ENCODE measurements at regions not wholly inside any gene's neighbourhood (a gene's known extent, or its start where the extent isn't known, plus 50 kb on each side); places are given as distances from the start of the nearest gene placed in this dataset.
A peak's percentile ranks its signal among the peaks of the same experiment; 100 is the strongest.
"Not testable (repeated sequence)": the region's sequence is repeated elsewhere in the genome, so short reads cannot be mapped to it uniquely, and the experiment has no call there.

- DNase-seq: no peak
These were observed 196.4 kb downstream of the ANKRD7 start for GRCh38 chr7:118420888-118421287.

DNA sequence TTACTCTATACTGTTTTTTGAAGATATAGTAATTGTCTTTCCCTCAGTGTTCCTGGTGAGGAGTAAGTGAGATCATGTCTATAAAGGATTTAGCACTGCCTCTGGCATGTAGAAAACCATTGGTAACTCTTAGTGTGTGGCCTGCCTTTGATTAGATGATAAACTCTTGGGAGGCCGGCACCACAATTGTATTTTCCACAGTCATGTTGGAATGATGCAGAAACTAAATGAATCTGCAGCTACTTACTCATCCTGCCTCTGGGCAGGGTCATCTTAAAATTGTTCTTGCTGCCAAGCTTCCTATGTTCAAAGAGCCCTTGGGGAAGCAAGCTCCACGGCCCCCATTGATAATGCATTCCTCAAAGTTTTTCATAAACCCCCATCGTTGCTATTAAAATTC is 204.6 kb downstream of the ANKRD7 start:
- no peak for DNase-seq

DNA sequence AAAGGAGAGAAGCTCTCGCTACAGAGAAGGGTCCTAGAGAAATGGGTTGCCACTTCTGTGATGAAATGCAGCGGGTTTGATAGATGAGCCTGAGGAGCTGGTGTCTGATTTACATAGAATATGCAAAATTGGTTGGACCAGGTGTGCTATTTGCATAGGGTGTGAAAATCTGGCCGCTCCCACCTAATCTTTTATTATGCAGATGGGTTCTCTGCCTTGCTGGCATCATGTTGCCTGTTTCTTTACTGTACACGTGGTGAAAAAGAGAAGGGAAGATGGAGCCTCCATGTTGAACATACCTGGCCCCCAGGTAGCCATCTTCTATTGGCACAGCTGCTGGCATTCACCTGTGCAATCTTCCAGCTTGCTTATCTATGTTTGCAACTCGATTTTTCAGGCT is 212.2 kb downstream of the ANKRD7 start:
- DNase-seq: peak; percentile 94

GRCh38 chr7:118449030-118449429 is 224.5 kb downstream of the ANKRD7 start:
- DNase-seq: not testable (repeated sequence)

DNA sequence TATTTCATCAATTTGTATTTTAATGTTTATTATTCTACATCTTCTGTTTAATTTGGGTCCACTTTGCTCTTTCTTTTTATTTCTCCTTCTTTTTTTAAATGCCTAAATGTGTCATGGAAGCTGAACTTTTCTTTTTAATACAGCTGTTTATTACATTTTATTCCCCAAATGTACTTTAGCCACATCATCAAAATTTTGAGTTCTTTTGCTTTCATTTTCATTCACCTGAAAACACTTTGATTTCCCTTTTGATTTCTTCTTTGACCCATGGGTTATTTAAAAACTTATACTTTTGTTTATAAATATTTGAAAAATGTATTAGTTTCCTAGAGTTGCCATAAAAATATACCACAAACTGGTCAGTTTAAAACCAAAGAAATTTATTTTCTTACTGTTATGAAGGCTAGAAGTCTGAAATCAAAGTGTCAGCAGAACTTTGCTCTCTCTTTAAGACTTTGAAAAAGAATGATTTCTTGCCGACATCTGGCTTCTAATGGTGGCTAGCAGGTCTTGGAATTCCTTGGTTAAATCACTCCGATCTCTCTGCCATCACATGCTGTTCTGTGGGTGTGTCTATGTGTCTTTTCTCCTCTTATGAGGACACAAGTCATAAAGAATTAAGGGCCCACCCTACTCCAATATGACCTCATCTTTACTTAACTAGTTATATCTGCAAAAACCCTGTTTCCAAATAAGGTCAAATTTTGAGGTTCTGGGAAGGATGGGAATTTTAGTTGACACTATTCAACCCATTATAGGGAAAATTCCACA is 225.5 kb downstream of the ANKRD7 start:
- no peak for DNase-seq

GRCh38 chr7:118452128-118452527 is 227.6 kb downstream of the ANKRD7 start:
- DNase-seq: no peak

DNA sequence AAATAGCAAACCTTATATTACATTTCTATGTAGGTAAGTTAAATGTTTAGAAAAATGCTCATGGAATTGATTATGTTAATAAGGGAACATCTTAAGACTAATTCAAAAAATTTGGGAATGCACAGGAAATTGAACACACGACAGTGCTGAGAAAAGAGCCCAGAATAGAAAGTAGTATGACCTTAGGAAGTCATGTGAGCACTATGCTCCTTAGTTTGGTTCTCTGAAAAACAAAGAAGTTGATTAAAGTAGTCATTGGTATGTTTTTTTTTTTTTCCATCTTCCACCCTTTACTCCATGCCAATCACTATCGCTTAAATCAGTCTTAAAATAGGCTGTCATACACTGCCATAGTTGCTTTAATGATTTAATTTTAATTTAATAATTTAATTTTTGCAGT is 242.9 kb downstream of the ANKRD7 start:
- DNase-seq: no peak

DNA sequence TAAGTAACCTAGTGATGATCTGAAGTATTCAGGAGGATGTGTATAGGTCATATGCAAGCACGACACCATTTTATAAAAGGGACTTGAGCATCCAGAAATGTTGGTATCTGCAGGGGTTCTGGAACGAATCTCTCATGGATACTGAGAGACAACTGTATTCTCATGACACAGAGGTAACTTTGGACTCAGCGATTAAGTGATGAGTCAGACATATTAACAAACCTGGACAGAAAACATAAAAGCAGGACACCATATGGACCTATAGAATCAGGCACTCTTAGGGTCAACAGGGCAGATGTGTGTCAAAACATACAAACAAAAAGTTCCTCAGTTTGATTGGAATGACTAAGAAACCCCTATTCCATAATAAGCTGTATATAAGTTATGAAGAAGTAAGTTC is 248.1 kb downstream of the ANKRD7 start:
- DNase-seq: no peak

- no peak for DNase-seq
These were observed 248.8 kb downstream of the ANKRD7 start for GRCh38 chr7:118473271-118473670.

DNA sequence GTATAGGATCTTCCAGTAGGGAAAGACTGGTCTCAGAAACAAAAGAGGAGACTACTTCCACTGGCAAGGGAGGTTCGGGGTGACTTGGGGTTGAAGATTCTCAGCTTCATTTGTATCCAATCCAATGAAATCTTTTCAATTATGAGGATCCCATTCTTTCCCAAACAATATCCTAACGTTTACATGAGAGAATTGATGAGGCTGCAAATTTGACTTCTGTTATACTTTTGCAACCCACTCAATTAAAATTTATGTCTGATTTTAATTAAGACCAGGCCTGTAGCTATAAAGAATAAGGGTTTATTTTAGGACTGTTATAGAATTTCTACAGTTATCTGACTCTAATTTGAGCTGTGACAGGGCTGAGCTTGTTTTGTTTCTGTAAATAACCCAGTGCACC is 251.5 kb downstream of the ANKRD7 start:
- no peak for DNase-seq

- no peak for DNase-seq
These were observed 252.5 kb downstream of the ANKRD7 start for GRCh38 chr7:118477036-118477435.

DNA sequence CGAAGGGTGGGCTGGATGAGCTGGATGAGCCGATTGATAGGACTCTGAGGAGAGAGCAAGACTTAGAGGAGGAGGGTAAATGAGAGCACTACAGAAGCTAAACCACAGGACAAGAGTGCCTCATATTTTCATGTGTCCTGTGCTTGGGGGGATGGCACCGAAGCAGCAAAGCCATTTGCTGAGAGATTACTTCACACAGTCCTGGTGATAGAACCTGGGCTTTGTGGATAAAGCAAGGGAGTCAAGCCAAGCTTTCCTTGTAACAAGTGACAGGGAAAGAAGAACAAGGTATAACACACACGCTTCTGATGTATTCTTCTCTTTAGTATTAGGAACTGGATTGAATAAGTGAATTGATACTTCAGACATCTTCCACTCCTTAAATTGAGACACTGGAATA is 253.7 kb downstream of the ANKRD7 start:
- DNase-seq: no peak

DNA sequence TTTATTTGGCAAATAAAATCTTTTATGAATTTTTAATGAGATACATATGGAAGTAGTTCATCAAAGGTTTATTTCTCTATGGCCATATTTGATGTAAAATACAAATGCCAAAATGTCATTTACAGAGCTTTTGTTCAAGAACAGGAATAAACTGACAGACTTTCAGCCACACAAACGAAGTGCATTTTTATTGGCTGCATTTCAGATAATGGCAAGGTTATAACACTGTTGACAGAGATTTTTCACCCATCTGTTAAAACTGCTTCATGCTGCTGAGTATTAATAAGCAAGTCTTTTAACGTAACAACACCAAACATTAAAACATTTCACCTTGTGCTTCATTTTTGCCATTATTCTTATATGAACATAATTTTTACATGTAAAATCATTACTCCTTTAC is 254.4 kb downstream of the ANKRD7 start:
- DNase-seq: no peak

DNA sequence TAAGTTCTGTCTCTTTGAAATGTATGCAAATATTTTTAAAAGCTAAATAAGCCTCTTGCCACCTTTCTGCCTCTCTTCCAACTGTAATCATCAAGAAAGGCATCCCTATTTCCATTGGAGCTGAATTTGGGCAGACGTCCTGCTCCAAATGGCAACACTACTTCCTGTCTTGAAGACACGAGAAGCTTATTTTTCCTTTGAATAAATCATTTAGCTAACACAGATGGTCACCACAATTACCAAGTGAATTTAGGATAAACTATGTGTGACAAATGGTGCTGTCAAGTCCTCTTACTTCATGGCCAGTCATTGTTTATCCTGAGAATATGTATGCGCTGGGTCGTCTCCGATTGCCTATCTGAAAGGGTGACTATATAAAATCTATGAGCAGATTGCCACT is 268.0 kb downstream of the ANKRD7 start:
- no peak for DNase-seq

GRCh38 chr7:118496138-118496644 is 271.7 kb downstream of the ANKRD7 start:
- no peak for DNase-seq

- DNase-seq: no peak
These were observed 277.7 kb downstream of the ANKRD7 start for GRCh38 chr7:118502235-118502634.

DNA sequence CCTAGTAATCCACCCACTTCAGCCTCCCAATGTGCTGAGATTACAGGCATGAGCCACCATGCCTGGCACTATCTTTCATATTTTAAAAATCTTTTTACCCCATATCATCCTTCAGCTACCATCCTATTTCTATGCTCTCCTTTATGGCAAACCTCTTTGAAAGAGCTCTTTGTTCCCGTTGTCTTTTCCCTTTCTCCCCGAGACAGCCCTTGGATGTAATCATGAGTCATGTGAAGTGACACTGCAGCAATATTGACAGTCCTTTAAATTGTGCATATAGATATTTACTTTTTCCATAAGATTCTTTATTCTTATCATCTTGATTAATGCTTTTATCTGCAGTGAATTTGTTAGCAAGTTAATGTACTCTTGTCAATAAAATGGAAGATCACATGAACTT is 286.6 kb downstream of the ANKRD7 start:
- DNase-seq: no peak

GRCh38 chr7:118517275-118517674 is 292.8 kb downstream of the ANKRD7 start:
- DNase-seq: no peak

GRCh38 chr7:118525020-118525419 is 300.5 kb downstream of the ANKRD7 start:
- no peak for DNase-seq

- no peak for DNase-seq
These were observed 307.1 kb downstream of the ANKRD7 start for GRCh38 chr7:118531566-118531965.

- DNase-seq: no peak
These were observed 334.7 kb downstream of the ANKRD7 start for GRCh38 chr7:118559207-118559606.

GRCh38 chr7:118563311-118563710 is 338.8 kb downstream of the ANKRD7 start:
- no peak for DNase-seq

GRCh38 chr7:118572604-118573003 is 348.1 kb downstream of the ANKRD7 start:
- DNase-seq: no peak

DNA sequence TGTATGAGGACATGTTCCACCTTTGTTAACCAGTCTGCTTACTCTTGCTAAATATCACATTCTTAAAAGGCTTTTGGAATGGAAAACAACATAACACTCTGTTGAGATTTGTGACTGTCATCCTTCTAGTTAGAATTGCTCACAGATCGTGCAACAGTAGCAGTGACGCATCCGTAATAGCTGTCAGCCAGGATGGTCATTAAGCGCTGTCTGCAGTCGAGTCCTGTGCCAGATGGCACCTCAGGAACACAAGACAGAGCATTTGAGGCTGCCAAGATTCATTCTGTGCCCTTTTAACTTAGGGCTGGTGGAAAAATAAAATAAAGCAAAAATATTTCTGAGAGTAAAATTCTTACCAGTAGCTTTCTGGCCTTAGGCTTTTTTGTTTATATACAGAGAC is 348.6 kb downstream of the ANKRD7 start:
- no peak for DNase-seq

DNA sequence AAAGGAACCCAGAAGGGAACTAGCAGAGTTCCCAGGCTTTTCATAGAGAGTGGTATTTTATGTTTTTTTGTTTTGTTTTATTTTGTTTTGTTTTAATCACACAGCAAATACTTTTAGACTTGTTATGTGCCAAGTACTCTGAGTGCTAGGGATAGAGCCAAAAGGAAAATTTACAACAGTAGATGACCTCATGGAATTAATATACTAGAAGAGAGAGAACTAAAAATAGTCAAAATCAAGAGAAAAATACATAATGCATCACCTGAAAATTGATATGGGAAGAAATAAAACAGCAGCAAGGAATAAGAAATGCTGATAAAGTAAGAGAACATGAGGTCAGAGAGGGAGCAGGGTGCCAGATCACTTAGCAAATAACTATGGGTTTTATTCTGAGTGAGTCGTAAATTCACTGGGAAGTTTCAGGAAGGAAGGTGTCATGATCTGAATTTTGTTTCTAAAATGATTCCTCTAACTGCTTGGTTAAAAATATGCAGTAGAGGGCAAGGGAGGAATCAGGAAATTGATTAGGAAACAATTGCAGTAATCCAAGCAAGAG is 351.0 kb downstream of the ANKRD7 start:
- DNase-seq: no peak
